Left cardiac atrium (tissue), 4 donors: ENCODE measurements at regions not wholly inside any gene's neighbourhood (a gene's known extent, or its start where the extent isn't known, plus 50 kb on each side); places are given as distances from the start of the nearest gene placed in this dataset.

Source experiments
- ATAC-seq, 2 donors: fragments of 200-7000 bp; cut with Tn5 transposase; one replicate each; pipeline ENCODE4 v1.9.1; 2020; ENCODE audit warnings: mild to moderate bottlenecking in 2 of 2, moderate library complexity in 2 of 2
- DNase-seq: peaks from one replicate; pipeline ENCODE4 v3.0.0-alpha.2; 2020
- intact Hi-C, 2 donors: fragments of 100-400 bp; cut with DNase I; formaldehyde crosslinking; loops; one replicate each; pipeline versions ENCODE4 v1.14.1 to v1.15.1; 2022 to 2023
- donor health status: DM: no; HTN: yes; CAD: no.
- donor health status: DM: no; HTN: yes; CAD: no; lungs with severe emphysema.
- donor health status: DM: yes; HTN: yes; CAD: no.
- donor health status: Dilated cardiomyopathy.

DNA sequence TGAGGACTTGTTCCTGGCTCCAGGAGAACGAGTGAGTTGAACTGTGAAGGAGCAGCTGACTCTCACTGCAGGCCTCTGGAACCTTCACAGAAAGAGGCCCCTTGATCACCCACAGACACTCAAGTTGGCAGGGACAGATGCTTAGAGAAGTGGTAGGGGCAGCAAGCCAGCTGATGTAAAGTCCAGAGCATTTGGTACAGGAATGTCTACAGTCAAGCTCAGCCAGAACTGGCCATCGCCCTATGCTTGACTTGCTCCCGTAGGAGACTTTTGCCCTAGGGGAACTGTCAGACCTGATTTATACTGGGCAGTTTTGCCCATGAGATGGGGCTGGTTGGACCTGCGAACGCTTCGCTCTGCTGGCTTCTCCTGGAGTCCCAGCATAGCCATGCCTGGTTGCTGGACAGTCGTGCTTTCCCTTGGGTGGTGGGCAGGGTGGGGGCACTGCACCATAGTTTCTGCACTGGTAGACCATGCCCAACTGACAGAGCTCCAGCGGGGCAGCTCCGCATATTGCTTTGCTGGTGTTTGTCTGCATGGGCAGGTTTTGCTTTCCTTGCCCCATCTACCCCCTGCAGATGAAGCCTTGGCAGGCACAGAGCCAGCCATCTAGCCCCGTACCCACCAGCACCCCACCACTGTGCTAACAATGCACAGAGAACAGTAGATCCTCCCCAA lies 977.7 kb downstream of the JRKL start:
- intact Hi-C loops: no loop called here
- ATAC-seq (no peak), DNase-seq (no peak)

DNA sequence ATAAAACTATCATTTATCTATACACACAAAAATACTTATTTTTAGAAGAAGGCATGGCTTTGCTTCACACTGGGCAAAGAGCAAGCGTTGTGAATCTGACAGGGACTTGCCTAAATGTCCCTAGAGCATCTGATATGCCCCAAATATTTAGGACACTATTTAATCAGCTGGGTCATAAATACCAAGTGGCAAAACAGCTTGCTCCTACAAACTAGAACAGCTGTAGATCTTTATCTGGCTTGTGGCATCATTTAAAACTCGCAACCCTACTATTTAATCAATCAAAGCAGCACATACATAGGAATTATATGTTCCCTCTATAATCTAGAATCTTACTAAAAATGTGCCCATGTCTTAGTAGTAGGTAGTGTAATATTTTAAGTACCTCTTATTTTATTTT lies 999.5 kb downstream of the JRKL start:
- intact Hi-C loops: no loop called here
- ATAC-seq (no peak), DNase-seq (no peak)

GRCh38 chr11:97398246-97398645 lies 1008.4 kb downstream of the JRKL start:
- DNase-seq: no peak
- intact Hi-C loops: no loop called here
- no peak for ATAC-seq

DNA sequence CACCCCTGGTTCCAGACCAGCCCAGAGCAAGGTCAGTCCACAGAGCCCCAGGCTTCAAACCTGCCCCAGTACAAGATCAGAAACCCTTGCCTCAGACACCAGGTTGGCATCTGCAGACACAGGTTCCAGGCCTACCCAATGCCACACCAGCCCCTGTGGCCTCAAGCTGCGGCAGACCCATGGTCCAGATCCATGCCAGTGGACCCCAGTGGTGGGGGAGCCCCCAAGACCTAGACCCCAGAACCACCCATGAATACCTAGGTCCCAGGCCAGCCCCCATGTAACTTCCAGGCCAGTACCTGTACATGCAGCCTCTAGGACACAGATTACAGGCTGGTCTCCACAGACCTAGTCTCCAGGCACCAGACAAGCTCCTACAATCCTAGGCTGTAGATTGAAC lies 1019.3 kb downstream of the JRKL start:
- intact Hi-C loops: no loop called here
- DNase-seq: no peak
- no peak for ATAC-seq

DNA sequence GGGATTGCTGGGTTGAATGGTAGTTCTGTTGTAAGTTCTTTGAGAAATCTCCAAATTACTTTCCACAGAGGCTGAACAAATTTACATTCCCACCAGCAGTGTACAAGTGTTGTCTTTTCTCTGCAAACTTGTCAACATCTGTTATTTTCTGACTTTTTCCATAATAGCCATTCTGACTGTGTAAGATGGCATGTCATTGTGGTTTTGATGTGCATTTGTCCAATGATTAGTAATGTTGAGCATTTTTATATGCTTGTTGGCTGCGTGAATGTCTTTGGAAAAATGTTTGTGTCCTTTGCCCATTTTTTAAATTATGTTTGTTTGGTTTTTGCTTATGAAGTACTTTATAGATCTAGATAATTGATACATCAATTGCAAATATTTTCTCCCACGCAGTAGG lies 1025.0 kb downstream of the JRKL start:
- intact Hi-C loops: no loop called here
- ATAC-seq (no peak), DNase-seq (no peak)

GRCh38 chr11:97419729-97420128 lies 1029.9 kb downstream of the JRKL start:
- intact Hi-C loops: no loop called here
- ATAC-seq: no peak
- DNase-seq: no peak

DNA sequence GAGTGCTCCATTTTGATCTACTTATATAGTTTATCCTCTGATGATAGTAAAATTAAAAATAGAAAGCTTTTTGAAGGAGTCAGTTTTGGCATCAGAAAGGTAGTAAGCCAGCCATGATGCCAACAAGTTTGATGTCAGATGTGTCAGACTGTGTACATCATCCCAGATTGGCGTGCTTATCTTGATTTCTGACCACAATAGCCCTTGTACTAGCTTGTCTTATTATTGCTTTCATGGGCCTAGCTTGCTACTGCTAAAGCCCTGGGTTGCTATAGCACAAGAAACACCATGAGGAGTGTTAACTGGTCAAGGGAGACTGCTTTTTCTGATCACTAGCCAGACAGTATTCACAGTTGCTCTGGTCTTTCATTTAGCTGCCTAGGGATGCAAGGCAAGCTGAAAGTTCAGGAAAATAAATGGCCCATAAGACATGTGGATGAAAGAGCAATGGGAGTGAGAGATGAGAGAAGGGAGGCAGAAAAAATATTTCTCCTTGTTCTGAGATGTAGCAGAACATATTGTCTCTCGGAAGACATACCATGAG lies 1038.5 kb downstream of the JRKL start:
- ATAC-seq: peak; percentile 34 to 54
- no peak for DNase-seq
- intact Hi-C loops: no loop called here

GRCh38 chr11:97430877-97431276 lies 1041.1 kb downstream of the JRKL start:
- intact Hi-C loops: no loop called here
- ATAC-seq: no peak

GRCh38 chr11:97432926-97433325 lies 1043.1 kb downstream of the JRKL start:
- intact Hi-C loops: no loop called here
- ATAC-seq (no peak), DNase-seq (no peak)

More at GRCh38 chr11:97430877-97431276, 1041.1 kb downstream of the JRKL start:
- no peak for DNase-seq

- DNase-seq (no peak), ATAC-seq (no peak)
- intact Hi-C loops: no loop called here
Measured at GRCh38 chr11:97445561-97445960, 1055.7 kb downstream of the JRKL start.

- intact Hi-C loops: loop anchor here in 1 of 2 donors (10.0 kb wide), 1 partner anchor 1563 kb away; no protein-coding TSS in a partner anchor
- DNase-seq: no peak
- no peak for ATAC-seq
Measured at GRCh38 chr11:97451441-97451840, 1061.6 kb downstream of the JRKL start.

- ATAC-seq (no peak), DNase-seq (no peak)
- intact Hi-C loops: loop anchor here in 1 of 2 donors (10.0 kb wide), 1 partner anchor 1560 kb away; no protein-coding TSS in a partner anchor
Measured at GRCh38 chr11:97454988-97455387, 1065.2 kb downstream of the JRKL start.

- ATAC-seq: no peak
- intact Hi-C loops: no loop called here
- DNase-seq: no peak
Measured at GRCh38 chr11:97460091-97460490, 1070.3 kb downstream of the JRKL start.

GRCh38 chr11:97461044-97461880 lies 1071.4 kb downstream of the JRKL start:
- ATAC-seq (no peak), DNase-seq (no peak)
- intact Hi-C loops: no loop called here

DNA sequence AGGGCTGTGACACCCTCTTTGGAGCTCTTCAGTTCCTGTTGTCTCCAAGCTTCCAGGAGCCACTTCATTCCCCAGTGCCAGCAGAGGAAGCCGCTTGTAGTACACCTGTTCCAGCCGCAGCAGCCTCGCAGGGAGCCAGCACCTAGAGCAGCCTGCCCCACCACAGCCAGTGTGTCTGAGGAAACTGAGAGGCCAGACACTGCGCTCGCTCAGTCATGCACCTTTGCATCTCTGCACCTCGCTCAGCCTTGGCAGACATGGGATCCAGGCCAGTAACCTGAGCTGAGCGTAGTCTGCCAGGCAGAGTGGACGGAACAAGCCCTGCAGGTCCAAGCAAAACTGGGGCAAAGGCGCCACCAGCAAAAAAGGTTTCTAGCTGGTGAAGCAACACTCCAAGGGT lies 1072.1 kb downstream of the JRKL start:
- no peak for DNase-seq
- intact Hi-C loops: no loop called here
- ATAC-seq: no peak

- ATAC-seq: no peak
Measured at GRCh38 chr11:97463891-97464290, 1074.1 kb downstream of the JRKL start.

GRCh38 chr11:97471480-97471879 lies 1081.7 kb downstream of the JRKL start:
- intact Hi-C loops: no loop called here
- no peak for ATAC-seq
- DNase-seq: no peak

More at GRCh38 chr11:97463891-97464290, 1074.1 kb downstream of the JRKL start:
- no peak for DNase-seq
- intact Hi-C loops: no loop called here

DNA sequence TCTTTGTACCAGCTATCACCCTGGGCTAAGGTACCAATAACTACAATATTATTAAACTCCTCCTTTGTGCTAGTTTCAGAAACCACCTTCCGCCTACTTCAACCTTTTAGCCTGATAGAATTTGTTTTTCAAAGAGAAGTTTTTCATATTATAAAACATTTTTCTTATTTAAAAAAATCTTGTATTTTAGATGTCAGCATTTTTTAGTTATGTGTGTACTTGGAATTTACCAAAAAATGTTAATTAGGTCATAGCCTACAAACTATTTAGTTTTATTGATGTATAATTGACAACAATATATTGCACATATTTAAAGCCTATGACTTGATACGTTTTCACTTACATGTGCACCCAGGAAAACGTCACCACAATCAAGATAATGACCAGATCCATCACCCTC lies 1097.6 kb downstream of the JRKL start:
- ATAC-seq (no peak), DNase-seq (no peak)
- intact Hi-C loops: no loop called here

DNA sequence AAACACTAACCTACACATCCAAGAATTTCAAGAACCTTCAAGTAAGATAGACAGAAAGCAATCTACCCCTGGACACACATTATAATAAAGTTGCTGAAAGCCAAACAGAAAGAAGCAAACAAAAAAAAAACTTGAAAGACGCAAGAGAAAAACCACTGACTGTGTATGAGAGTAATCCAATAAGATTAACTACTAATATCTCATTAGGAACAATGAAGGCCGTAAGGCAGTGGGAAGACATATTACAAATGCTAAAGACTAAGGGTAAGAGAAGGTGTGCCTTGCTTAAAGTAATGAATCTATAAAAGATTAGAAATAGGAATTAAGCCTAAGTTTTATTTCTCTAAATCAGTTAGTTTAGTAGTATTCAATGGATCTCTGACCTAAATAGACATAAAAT lies 1109.1 kb downstream of the JRKL start:
- ATAC-seq (no peak), DNase-seq (no peak)
- intact Hi-C loops: no loop called here

DNA sequence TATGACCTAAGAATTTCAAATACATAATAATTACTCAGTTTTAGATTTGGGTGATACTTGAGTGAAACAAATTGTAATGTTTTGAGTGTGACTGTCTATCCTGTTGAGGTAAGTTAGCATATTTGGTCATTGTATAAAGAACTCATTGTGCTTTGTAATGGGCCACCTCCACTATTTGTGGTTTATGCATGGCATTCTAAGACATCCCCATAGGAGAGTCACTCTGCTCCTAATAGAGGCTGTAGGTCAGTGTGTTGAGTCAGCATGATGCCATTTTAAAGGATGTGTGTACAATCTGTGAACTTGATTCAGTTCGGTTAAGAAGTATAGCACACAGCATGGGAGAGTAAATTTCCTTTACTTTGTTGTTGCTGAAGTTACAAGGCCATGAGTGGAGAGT lies 1112.4 kb downstream of the JRKL start:
- ATAC-seq (no peak), DNase-seq (no peak)
- intact Hi-C loops: no loop called here
